ENCODE measurements at regions not wholly inside any gene's neighbourhood (a gene's known extent, or its start where the extent isn't known, plus 50 kb on each side); places are given as distances from the start of the nearest gene placed in this dataset.

- H3K4me1 ChIP-seq (ENCODE audit: insufficient read depth, low read length), result no peaks in the 10 kb centered on the region
- no peak overlapping the region for H3K27ac Mint-ChIP-seq
- ChIA-PET CTCF (no interaction called here), POLR2A (no interaction called here)
- no peaks in the 10 kb centered on the region for H3K36me3 Mint-ChIP-seq
- H3K4me1 Mint-ChIP-seq, result no peaks in the 10 kb centered on the region
- no peaks in the 10 kb centered on the region for H3K27me3 ChIP-seq (ENCODE audit: insufficient read depth, low read length, poor library complexity, severe bottlenecking)
- H3K4me3 Mint-ChIP-seq, result no peak overlapping the region
- H3K4me3 ChIP-seq (ENCODE audit: low read length), result no peak overlapping the region
- H3K27me3 Mint-ChIP-seq, result peaks cover 0 to 3% of the 10 kb centered on the region in 2 donors
- no peak for DNase-seq
- H3K9me3 Mint-ChIP-seq, result no peaks in the 10 kb centered on the region
- H3K27ac ChIP-seq (ENCODE audit: low read depth, low read length), result no peak overlapping the region
- no peaks in the 10 kb centered on the region for H3K36me3 ChIP-seq (ENCODE audit: insufficient read depth, low read length)
- H3K9me3 ChIP-seq (ENCODE audit: low read length), result no peaks in the 10 kb centered on the region
These were observed 166.5 kb upstream of the COL1A2 start for GRCh38 chr7:94228223-94228622.

- H3K27me3 Mint-ChIP-seq, result peaks cover 0 to 3% of the 10 kb centered on the region in 2 donors
These were observed 166.0 kb upstream of the COL1A2 start for GRCh38 chr7:94228678-94229077.

GRCh38 chr7:94231305-94231704 lies 163.4 kb upstream of the COL1A2 start:
- Mint-ChIP-seq H3K27ac (no peak overlapping the region), H3K27me3 (peaks cover 0 to 7% of the 10 kb centered on the region in 2 donors), H3K9me3 (no peaks in the 10 kb centered on the region), H3K4me1 (no peaks in the 10 kb centered on the region), H3K4me3 (no peak overlapping the region), H3K36me3 (no peaks in the 10 kb centered on the region)
- H3K9me3 ChIP-seq (ENCODE audit: low read length), result no peaks in the 10 kb centered on the region
- DNase-seq, result no peak
- ChIA-PET POLR2A (no interaction called here), CTCF (no interaction called here)
- H3K27me3 ChIP-seq (ENCODE audit: insufficient read depth, low read length, poor library complexity, severe bottlenecking), result no peaks in the 10 kb centered on the region
- no peaks in the 10 kb centered on the region for H3K4me1 ChIP-seq (ENCODE audit: insufficient read depth, low read length)
- no peak overlapping the region for H3K27ac ChIP-seq (ENCODE audit: low read depth, low read length)
- H3K36me3 ChIP-seq (ENCODE audit: insufficient read depth, low read length), result no peaks in the 10 kb centered on the region
- no peak overlapping the region for H3K4me3 ChIP-seq (ENCODE audit: low read length)

More at GRCh38 chr7:94228678-94229077, 166.0 kb upstream of the COL1A2 start:
- H3K4me3 ChIP-seq (ENCODE audit: low read length), result no peak overlapping the region
- CTCF ChIA-PET, result no interaction called here
- POLR2A ChIA-PET, result no interaction called here
- no peak overlapping the region for H3K4me3 Mint-ChIP-seq
- H3K27ac Mint-ChIP-seq, result no peak overlapping the region
- no peaks in the 10 kb centered on the region for H3K9me3 Mint-ChIP-seq
- H3K27ac ChIP-seq (ENCODE audit: low read depth, low read length), result no peak overlapping the region
- H3K4me1 ChIP-seq (ENCODE audit: insufficient read depth, low read length), result no peaks in the 10 kb centered on the region
- no peak for DNase-seq
- no peaks in the 10 kb centered on the region for H3K36me3 Mint-ChIP-seq
- H3K9me3 ChIP-seq (ENCODE audit: low read length), result no peaks in the 10 kb centered on the region
- no peaks in the 10 kb centered on the region for H3K36me3 ChIP-seq (ENCODE audit: insufficient read depth, low read length)
- no peaks in the 10 kb centered on the region for H3K4me1 Mint-ChIP-seq
- H3K27me3 ChIP-seq (ENCODE audit: insufficient read depth, low read length, poor library complexity, severe bottlenecking), result no peaks in the 10 kb centered on the region

GRCh38 chr7:94236960-94237359 lies 157.7 kb upstream of the COL1A2 start:
- no peak overlapping the region for H3K4me3 Mint-ChIP-seq
- ChIA-PET POLR2A (no interaction called here), CTCF (no interaction called here)
- H3K9me3 Mint-ChIP-seq, result no peaks in the 10 kb centered on the region
- Histone ChIP-seq H3K9me3 (ENCODE audit: low read length) (no peaks in the 10 kb centered on the region), H3K4me1 (ENCODE audit: insufficient read depth, low read length) (no peaks in the 10 kb centered on the region), H3K27ac (ENCODE audit: low read depth, low read length) (no peak overlapping the region), H3K4me3 (ENCODE audit: low read length) (no peak overlapping the region), H3K36me3 (ENCODE audit: insufficient read depth, low read length) (no peaks in the 10 kb centered on the region), H3K27me3 (ENCODE audit: insufficient read depth, low read length, poor library complexity, severe bottlenecking) (no peaks in the 10 kb centered on the region)
- DNase-seq, result no peak
- H3K27ac Mint-ChIP-seq, result no peak overlapping the region
- no peaks in the 10 kb centered on the region for H3K36me3 Mint-ChIP-seq
- H3K27me3 Mint-ChIP-seq, result peaks cover 1 to 10% of the 10 kb centered on the region in 2 donors
- H3K4me1 Mint-ChIP-seq, result no peaks in the 10 kb centered on the region

GRCh38 chr7:94237417-94237816 lies 157.3 kb upstream of the COL1A2 start:
- Mint-ChIP-seq H3K4me1 (no peaks in the 10 kb centered on the region), H3K27me3 (peaks cover 1 to 9% of the 10 kb centered on the region in 2 donors), H3K36me3 (no peaks in the 10 kb centered on the region), H3K27ac (no peak overlapping the region), H3K9me3 (no peaks in the 10 kb centered on the region), H3K4me3 (no peak overlapping the region)
- Histone ChIP-seq H3K27ac (ENCODE audit: low read depth, low read length) (no peak overlapping the region), H3K27me3 (ENCODE audit: insufficient read depth, low read length, poor library complexity, severe bottlenecking) (no peaks in the 10 kb centered on the region), H3K9me3 (ENCODE audit: low read length) (no peaks in the 10 kb centered on the region), H3K4me1 (ENCODE audit: insufficient read depth, low read length) (no peaks in the 10 kb centered on the region), H3K4me3 (ENCODE audit: low read length) (no peak overlapping the region), H3K36me3 (ENCODE audit: insufficient read depth, low read length) (no peaks in the 10 kb centered on the region)
- no peak for DNase-seq
- POLR2A ChIA-PET, result no interaction called here
- CTCF ChIA-PET, result no interaction called here

- H3K27ac Mint-ChIP-seq, result no peak overlapping the region
- no peaks in the 10 kb centered on the region for H3K4me1 ChIP-seq (ENCODE audit: insufficient read depth, low read length)
- DNase-seq, result no peak
- H3K36me3 Mint-ChIP-seq, result no peaks in the 10 kb centered on the region
- no peak overlapping the region for H3K4me3 Mint-ChIP-seq
- H3K4me3 ChIP-seq (ENCODE audit: low read length), result no peak overlapping the region
- POLR2A ChIA-PET, result no interaction called here
- peaks cover 1 to 3% of the 10 kb centered on the region in 2 donors for H3K27me3 Mint-ChIP-seq
- H3K9me3 ChIP-seq (ENCODE audit: low read length), result no peaks in the 10 kb centered on the region
- H3K4me1 Mint-ChIP-seq, result no peaks in the 10 kb centered on the region
- no peak overlapping the region for H3K27ac ChIP-seq (ENCODE audit: low read depth, low read length)
- H3K36me3 ChIP-seq (ENCODE audit: insufficient read depth, low read length), result no peaks in the 10 kb centered on the region
- CTCF ChIA-PET, result no interaction called here
- no peaks in the 10 kb centered on the region for H3K9me3 Mint-ChIP-seq
- H3K27me3 ChIP-seq (ENCODE audit: insufficient read depth, low read length, poor library complexity, severe bottlenecking), result no peaks in the 10 kb centered on the region
These were observed 154.9 kb upstream of the COL1A2 start for GRCh38 chr7:94239661-94240234.

- H3K27me3 ChIP-seq (ENCODE audit: insufficient read depth, low read length, poor library complexity, severe bottlenecking), result no peaks in the 10 kb centered on the region
- CTCF ChIA-PET, result no interaction called here
- no peak for DNase-seq
- no peaks in the 10 kb centered on the region for H3K4me1 ChIP-seq (ENCODE audit: insufficient read depth, low read length)
- no peaks in the 10 kb centered on the region for H3K9me3 ChIP-seq (ENCODE audit: low read length)
- no peaks in the 10 kb centered on the region for H3K9me3 Mint-ChIP-seq
- no peaks in the 10 kb centered on the region for H3K4me1 Mint-ChIP-seq
- no peak overlapping the region for H3K4me3 ChIP-seq (ENCODE audit: low read length)
- no peak overlapping the region for H3K27ac ChIP-seq (ENCODE audit: low read depth, low read length)
- no peak overlapping the region for H3K4me3 Mint-ChIP-seq
- H3K36me3 ChIP-seq (ENCODE audit: insufficient read depth, low read length), result no peaks in the 10 kb centered on the region
- POLR2A ChIA-PET, result no interaction called here
- no peak overlapping the region for H3K27ac Mint-ChIP-seq
- H3K36me3 Mint-ChIP-seq, result no peaks in the 10 kb centered on the region
- H3K27me3 Mint-ChIP-seq, result peaks cover 1 to 3% of the 10 kb centered on the region in 2 donors
These were observed 153.8 kb upstream of the COL1A2 start for GRCh38 chr7:94240902-94241301.

- Histone ChIP-seq H3K27ac (ENCODE audit: low read depth, low read length) (no peak overlapping the region), H3K4me1 (ENCODE audit: insufficient read depth, low read length) (no peaks in the 10 kb centered on the region), H3K9me3 (ENCODE audit: low read length) (no peaks in the 10 kb centered on the region), H3K27me3 (ENCODE audit: insufficient read depth, low read length, poor library complexity, severe bottlenecking) (no peaks in the 10 kb centered on the region), H3K4me3 (ENCODE audit: low read length) (no peak overlapping the region), H3K36me3 (ENCODE audit: insufficient read depth, low read length) (no peaks in the 10 kb centered on the region)
- ChIA-PET POLR2A (no interaction called here), CTCF (no interaction called here)
- no peak for DNase-seq
- H3K36me3 Mint-ChIP-seq, result no peaks in the 10 kb centered on the region
- H3K27me3 Mint-ChIP-seq, result peaks cover 1 to 3% of the 10 kb centered on the region in 2 donors
- H3K9me3 Mint-ChIP-seq, result no peaks in the 10 kb centered on the region
- H3K4me3 Mint-ChIP-seq, result no peak overlapping the region
- H3K4me1 Mint-ChIP-seq, result no peaks in the 10 kb centered on the region
- no peak overlapping the region for H3K27ac Mint-ChIP-seq
These were observed 153.2 kb upstream of the COL1A2 start for GRCh38 chr7:94241402-94241925.
